ENCODE measurements at regions not wholly inside any gene's neighbourhood (a gene's known extent, or its start where the extent isn't known, plus 50 kb on each side); places are given as distances from the start of the nearest gene placed in this dataset.

- H2AFZ ChIP-seq (ENCODE audit: low read length) = no peak overlapping the region
- no peak overlapping the region for H2BK15ac ChIP-seq (ENCODE audit: low read depth, low read length)
- Mint-ChIP-seq H3K36me3 (ENCODE audit: insufficient read depth in 1 of 3, low read depth in 3 of 3) (no peaks in the 10 kb centered on the region), H3K4me3 (no peak overlapping the region), H3K4me1 (peaks cover 12 to 16% of the 10 kb centered on the region in 2 experiments), H3K9me3 (no peaks in the 10 kb centered on the region), H3K27ac (no peak overlapping the region), H3K27me3 (ENCODE audit: low read depth) (peaks cover 58% of the 10 kb centered on the region)
- H3K9me3 ChIP-seq (ENCODE audit: control insufficient read depth, low read depth, low read length) = no peaks in the 10 kb centered on the region
- H3K14ac ChIP-seq (ENCODE audit: insufficient read depth, low read length) = no peak overlapping the region
- H4K91ac ChIP-seq (ENCODE audit: insufficient read length, low read depth, low read length) = no peak overlapping the region
- H3K56ac ChIP-seq (ENCODE audit: insufficient read length, low read depth, low read length) = no peak overlapping the region
- H2BK12ac ChIP-seq (ENCODE audit: insufficient read length, low read depth, low read length) = no peak overlapping the region
- H3K27ac ChIP-seq (ENCODE audit: insufficient read length, low read depth, low read length) = no peak overlapping the region
- no peak overlapping the region for H3K4ac ChIP-seq (ENCODE audit: low read depth, low read length)
- no peak overlapping the region for H4K8ac ChIP-seq (replicated peaks; ENCODE audit: insufficient read length, low read depth, low read length)
- no peak overlapping the region for H3K23ac ChIP-seq (ENCODE audit: insufficient read length, low read depth, low read length)
- peaks cover 2% of the 10 kb centered on the region; the same call in 1 of the 2 replicates for H3K27me3 ChIP-seq (ENCODE audit: insufficient read depth, low read length)
- H3K4me1 ChIP-seq (ENCODE audit: insufficient read depth, low read length) = no peaks in the 10 kb centered on the region; the same call in 1 of the 2 replicates
- H4K5ac ChIP-seq (ENCODE audit: insufficient read length, low read depth, low read length) = no peak overlapping the region
- H3K18ac ChIP-seq (ENCODE audit: insufficient read length, low read depth, low read length) = no peak overlapping the region
- H2BK20ac ChIP-seq (ENCODE audit: low read depth, low read length, poor library complexity, severe bottlenecking) = no peak overlapping the region
- peak; percentile 54 for DNase-seq
- TF ChIP-seq CTCF (conservative IDR thresholded peaks at IDR 0.05) = no peak
- H3K23me2 ChIP-seq (ENCODE audit: insufficient read length, low read depth, low read length, poor library complexity, severe bottlenecking) = no peaks in the 10 kb centered on the region
- WGBS (ENCODE audit: extremely low coverage, insufficient read length, low lambda C conversion rate) = no CpG with 5 or more reads among the region's 11 CpGs
- no peaks in the 10 kb centered on the region for H3K79me1 ChIP-seq (ENCODE audit: insufficient read depth, low read depth, low read length, poor library complexity, severe bottlenecking)
- H3K9ac ChIP-seq (ENCODE audit: extremely low read depth, insufficient read length, low read length) = no peak overlapping the region
- H2BK120ac ChIP-seq (ENCODE audit: low read depth, low read length, poor library complexity, severe bottlenecking) = no peak overlapping the region
- H2BK5ac ChIP-seq (ENCODE audit: insufficient read length, low read length) = no peak overlapping the region
- H4K20me1 ChIP-seq (ENCODE audit: control insufficient read depth, insufficient read depth, insufficient read length) = no peaks in the 10 kb centered on the region
- H3K79me2 ChIP-seq (ENCODE audit: insufficient read depth, low read length) = no peaks in the 10 kb centered on the region
- H3K4me2 ChIP-seq (ENCODE audit: insufficient read depth, insufficient read length, low read length) = no peak overlapping the region
- H3T11ph ChIP-seq (ENCODE audit: low read length) = no peak overlapping the region
- H2AK5ac ChIP-seq (ENCODE audit: insufficient read length, low read length) = no peak overlapping the region
Observed at GRCh38 chr1:184223216-184223615, 163.6 kb upstream of the C1orf21 start.
